Panc1 (cell line): ENCODE measurements at regions not wholly inside any gene's neighbourhood (a gene's known extent, or its start where the extent isn't known, plus 50 kb on each side); places are given as distances from the start of the nearest gene placed in this dataset.

Experiments used
- POLR2AphosphoS5 ChIP-seq: IDR thresholded peaks from 2 replicates; pipeline ENCODE4 v1.6.1; 2012; ENCODE audit warnings: mild to moderate bottlenecking, low read depth, low read length, moderate library complexity
- TF ChIP-seq, protein P1 (sequence below): fragments of 450-650 bp; IDR thresholded peaks from 2 replicates; pipeline ENCODE4 v1.5.1; 2017; ENCODE audit warnings: mild to moderate bottlenecking

- TF ChIP-seq, protein P1, sequence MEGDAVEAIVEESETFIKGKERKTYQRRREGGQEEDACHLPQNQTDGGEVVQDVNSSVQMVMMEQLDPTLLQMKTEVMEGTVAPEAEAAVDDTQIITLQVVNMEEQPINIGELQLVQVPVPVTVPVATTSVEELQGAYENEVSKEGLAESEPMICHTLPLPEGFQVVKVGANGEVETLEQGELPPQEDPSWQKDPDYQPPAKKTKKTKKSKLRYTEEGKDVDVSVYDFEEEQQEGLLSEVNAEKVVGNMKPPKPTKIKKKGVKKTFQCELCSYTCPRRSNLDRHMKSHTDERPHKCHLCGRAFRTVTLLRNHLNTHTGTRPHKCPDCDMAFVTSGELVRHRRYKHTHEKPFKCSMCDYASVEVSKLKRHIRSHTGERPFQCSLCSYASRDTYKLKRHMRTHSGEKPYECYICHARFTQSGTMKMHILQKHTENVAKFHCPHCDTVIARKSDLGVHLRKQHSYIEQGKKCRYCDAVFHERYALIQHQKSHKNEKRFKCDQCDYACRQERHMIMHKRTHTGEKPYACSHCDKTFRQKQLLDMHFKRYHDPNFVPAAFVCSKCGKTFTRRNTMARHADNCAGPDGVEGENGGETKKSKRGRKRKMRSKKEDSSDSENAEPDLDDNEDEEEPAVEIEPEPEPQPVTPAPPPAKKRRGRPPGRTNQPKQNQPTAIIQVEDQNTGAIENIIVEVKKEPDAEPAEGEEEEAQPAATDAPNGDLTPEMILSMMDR = no peak
- no peak for TF ChIP-seq POLR2AphosphoS5
Observed at GRCh38 chr4:112845386-112845785, 204.1 kb upstream of the ANK2 start.
